ENCODE measurements at regions not wholly inside any gene's neighbourhood (a gene's known extent, or its start where the extent isn't known, plus 50 kb on each side); places are given as distances from the start of the nearest gene placed in this dataset.
"Not testable (repeated sequence)": the region's sequence is repeated elsewhere in the genome, so short reads cannot be mapped to it uniquely, and the experiment has no call there.

DNA sequence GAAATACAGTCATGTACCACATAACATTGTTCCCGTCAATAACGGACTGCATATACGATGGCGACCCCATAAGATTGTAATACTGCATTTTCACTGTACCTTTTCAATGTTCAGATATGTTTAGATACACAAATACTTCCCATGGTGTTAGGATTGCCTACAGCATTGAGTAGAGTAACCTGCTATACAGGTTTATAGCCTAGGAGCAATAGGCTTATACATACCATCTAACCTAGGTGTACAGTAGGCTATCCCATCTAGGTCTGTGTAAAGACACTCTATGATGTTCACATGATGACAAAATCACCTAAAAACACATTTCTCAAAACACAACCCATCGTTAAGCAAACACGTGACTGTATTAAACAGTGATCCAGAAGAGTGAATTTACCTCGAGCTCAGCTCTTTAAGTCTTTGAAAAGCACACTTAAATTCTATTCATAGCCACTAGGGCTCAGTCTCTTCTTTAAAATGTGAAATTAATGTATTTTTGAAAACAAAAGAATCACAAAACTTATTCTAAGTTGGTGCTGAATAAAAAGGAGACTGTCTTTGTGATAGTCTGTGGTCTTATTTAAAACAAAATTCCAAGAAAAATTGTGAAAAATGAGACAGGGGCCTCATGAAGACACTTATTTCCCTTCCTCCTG is 239.1 kb upstream of the ARID2 start:
- DNase-seq = no peak

DNA sequence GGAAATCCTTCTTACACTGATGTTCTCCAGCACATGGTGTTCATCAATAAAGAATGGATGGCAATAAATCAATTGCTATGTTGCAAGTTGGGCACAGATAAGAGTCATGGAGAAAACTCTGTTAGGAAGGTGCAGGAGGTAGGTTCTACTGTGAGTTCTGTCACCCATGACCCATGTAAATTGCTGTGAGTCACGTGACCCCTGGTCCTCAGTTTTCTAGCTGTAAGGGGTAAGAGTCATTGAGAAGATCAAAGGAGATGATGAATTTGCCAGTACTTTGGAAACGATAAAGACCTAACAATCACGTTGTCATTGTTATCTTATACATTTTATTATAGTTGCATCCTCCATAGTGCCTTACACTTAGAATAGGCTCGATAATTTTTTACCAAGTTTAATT is 235.2 kb upstream of the ARID2 start:
- no peak for DNase-seq

- DNase-seq = no peak
These were observed 230.9 kb upstream of the ARID2 start for GRCh38 chr12:45498645-45499044.

DNA sequence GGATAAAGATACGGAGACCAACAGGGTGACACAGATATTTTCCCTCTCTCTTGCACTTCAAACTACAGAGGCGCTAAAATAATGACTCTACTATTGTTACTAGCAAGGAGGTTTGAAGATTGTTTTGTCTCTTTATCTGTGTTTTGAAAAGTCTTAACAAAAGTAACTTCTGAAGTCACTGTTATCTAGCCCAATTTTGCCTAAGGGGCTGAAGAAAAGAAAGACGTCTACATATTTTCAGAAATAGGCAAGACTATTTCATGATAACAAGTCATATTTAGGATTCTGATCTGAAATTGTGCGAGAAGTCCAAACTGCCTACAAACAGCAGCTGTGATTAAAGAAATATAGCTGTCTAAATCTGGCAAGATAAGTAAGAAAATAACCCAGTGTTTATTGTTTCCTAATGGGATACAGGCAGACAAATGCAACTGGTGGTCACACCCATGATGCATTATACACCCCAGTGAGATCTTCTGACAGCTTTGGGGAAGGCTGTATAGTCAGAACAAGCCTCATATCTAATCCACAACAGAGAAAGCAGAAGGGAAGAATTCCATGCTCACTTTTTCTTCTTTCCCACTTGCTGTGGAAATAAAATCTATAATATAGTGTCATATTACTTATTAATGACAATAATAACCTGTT is 226.9 kb upstream of the ARID2 start:
- DNase-seq = no peak

GRCh38 chr12:45503899-45504298 is 225.6 kb upstream of the ARID2 start:
- no peak for DNase-seq

GRCh38 chr12:45504316-45505010 is 225.0 kb upstream of the ARID2 start:
- DNase-seq = no peak

GRCh38 chr12:45509187-45509586 is 220.3 kb upstream of the ARID2 start:
- DNase-seq = no peak

DNA sequence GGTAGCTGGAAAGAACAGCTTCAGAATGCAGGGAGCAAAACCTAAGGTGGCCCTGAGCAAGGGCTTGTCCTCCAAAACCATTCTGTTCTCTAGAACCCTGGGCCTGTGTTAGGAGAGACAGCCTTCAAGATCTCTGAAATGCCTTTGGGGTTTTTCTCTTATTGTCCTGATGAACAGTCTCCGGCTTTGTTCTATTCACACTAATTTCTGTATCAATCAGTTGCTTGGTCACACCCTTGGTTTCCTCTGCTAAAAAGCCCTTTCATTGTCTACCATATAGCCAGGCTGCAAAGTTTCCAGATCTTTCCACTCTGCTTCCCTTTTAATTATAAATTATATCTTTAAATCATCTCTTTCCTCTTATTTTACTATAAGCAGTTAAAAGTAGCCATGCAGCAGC is 219.9 kb upstream of the ARID2 start:
- no peak for DNase-seq

- DNase-seq = no peak
These were observed 212.1 kb upstream of the ARID2 start for GRCh38 chr12:45517381-45517780.

GRCh38 chr12:45518291-45519235 is 210.9 kb upstream of the ARID2 start:
- no peak for DNase-seq

- DNase-seq = no peak
These were observed 207.3 kb upstream of the ARID2 start for GRCh38 chr12:45522227-45522626.

GRCh38 chr12:45526823-45527222 is 202.7 kb upstream of the ARID2 start:
- not testable (repeated sequence) for DNase-seq

- no peak for DNase-seq
These were observed 197.4 kb upstream of the ARID2 start for GRCh38 chr12:45532113-45532512.

- DNase-seq = no peak
These were observed 193.8 kb upstream of the ARID2 start for GRCh38 chr12:45535610-45536180.

- no peak for DNase-seq
These were observed 193.2 kb upstream of the ARID2 start for GRCh38 chr12:45536284-45536683.

- DNase-seq = no peak
These were observed 188.7 kb upstream of the ARID2 start for GRCh38 chr12:45540661-45541341.

DNA sequence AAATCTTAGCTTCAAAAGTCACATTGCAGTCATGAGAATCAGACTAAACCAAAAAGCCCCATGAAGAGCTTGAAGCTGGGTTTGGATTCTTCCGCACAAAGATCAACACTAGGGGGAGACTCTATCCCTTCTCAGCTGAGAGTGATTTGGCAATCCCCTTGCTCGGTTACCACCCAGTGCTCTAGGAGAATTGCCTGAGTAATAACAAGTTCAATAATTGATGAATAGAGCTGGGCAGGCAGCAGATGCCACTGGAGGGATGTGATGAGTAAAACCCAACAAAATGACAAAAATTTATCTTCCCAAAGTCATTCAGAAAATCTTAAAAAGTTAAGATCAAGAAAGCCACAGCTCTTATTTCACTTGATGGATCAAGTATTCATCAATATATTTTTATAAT is 185.6 kb upstream of the ARID2 start:
- DNase-seq = peak in 8 of 14 donors; percentile 2 to 38 (median 11)

GRCh38 chr12:45546545-45546944 is 183.0 kb upstream of the ARID2 start:
- DNase-seq = no peak

- no peak for DNase-seq
These were observed 182.4 kb upstream of the ARID2 start for GRCh38 chr12:45547132-45547531.

- no peak for DNase-seq
These were observed 181.7 kb upstream of the ARID2 start for GRCh38 chr12:45547822-45548221.

DNA sequence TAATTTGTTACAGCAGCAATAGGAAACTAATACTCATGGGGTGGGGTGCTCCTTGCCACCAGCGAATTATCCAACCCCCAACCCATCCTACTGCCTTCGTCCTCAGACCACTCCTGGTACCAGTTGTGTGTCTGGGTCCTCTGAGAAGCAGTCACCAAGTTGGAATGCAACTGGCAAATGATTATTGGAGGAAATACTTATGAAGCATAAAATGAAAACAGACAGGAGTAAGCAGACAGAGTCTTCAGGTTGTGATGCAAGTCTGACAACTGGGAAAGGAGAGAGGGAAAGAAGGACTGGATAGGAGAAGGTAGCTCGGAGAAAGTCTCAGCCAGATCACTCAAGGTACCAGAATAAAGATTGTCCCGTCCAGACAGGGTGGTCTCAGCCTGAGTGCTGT is 181.1 kb upstream of the ARID2 start:
- no peak for DNase-seq
